Peyer's patch (tissue), 4 donors: ENCODE measurements at regions not wholly inside any gene's neighbourhood (a gene's known extent, or its start where the extent isn't known, plus 50 kb on each side); places are given as distances from the start of the nearest gene placed in this dataset.

ENCODE experiments used
- POLR2A ChIP-seq, 2 donors: fragments of 450-650 bp; IDR thresholded peaks; one replicate each; pipeline ENCODE4 v1.5.1; 2017; ENCODE audit warnings: antibody characterized with exemption in 2 of 2, mild to moderate bottlenecking in 2 of 2, moderate library complexity in 2 of 2
- TF ChIP-seq, protein P1 (sequence below), 6 experiments: fragments of 450-650 bp in 4 of 6; fragments of 200-600 bp in 2 of 6; sonication (generic) in 1 of 6; IDR thresholded peaks; one replicate each; pipeline ENCODE4 v1.5.1; 2017 to 2019; ENCODE audit warnings: antibody characterized with exemption in 6 of 6, mild to moderate bottlenecking in 3 of 6, moderate library complexity in 1 of 6

DNA sequence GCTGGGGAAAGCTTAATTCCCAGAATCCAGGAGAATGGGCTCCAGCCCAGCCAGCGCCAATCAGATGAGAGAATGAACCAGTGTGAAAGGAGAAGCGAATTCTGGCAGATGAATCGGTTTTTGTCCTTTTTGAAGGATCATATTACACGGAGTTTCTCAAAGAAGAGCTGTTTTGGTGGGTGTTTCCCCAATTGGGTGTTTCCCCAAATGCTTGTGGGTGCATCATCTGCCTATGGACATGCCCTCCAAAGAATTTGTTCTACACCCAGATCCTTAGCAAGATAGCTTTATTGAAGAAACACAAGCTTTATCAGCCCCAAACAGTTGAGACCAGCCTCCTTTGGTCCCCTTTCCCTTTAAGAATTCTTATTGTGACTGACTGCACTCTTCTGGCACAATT lies 186.5 kb upstream of the GPR26 start:
- TF ChIP-seq, protein P1, sequence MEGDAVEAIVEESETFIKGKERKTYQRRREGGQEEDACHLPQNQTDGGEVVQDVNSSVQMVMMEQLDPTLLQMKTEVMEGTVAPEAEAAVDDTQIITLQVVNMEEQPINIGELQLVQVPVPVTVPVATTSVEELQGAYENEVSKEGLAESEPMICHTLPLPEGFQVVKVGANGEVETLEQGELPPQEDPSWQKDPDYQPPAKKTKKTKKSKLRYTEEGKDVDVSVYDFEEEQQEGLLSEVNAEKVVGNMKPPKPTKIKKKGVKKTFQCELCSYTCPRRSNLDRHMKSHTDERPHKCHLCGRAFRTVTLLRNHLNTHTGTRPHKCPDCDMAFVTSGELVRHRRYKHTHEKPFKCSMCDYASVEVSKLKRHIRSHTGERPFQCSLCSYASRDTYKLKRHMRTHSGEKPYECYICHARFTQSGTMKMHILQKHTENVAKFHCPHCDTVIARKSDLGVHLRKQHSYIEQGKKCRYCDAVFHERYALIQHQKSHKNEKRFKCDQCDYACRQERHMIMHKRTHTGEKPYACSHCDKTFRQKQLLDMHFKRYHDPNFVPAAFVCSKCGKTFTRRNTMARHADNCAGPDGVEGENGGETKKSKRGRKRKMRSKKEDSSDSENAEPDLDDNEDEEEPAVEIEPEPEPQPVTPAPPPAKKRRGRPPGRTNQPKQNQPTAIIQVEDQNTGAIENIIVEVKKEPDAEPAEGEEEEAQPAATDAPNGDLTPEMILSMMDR (IDR thresholded peaks at IDR 0.05): no peak
- TF ChIP-seq POLR2A (IDR thresholded peaks at IDR 0.05): no peak
